ENCODE measurements at regions not wholly inside any gene's neighbourhood (a gene's known extent, or its start where the extent isn't known, plus 50 kb on each side); places are given as distances from the start of the nearest gene placed in this dataset.
"Not testable (repeated sequence)": the region's sequence is repeated elsewhere in the genome, so short reads cannot be mapped to it uniquely, and the experiment has no call there.

DNA sequence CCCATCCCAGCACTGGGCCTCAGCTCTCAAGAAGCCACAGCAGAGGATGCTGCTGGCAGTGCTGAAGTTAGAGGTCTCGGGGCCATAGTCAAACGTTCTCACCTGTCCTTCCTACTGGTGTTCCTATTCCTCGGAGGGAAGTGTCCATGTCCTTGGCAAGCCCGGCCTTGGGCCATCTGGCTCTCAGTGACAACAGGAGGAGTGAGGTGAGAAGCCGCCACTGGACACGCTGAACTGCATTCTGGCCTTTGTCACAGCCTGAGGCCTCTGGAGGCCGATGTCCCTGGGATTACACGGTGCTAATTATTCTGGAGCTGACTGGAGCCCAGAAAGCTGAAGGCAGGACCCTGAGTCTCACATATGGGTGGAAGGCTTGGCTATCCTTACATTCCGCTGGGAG lies 92.5 kb downstream of the OLFM1 start:
- no peak overlapping the region for H3K4me3 ChIP-seq (ENCODE audit: low read depth, low read length)
- TF ChIP-seq, protein P1, sequence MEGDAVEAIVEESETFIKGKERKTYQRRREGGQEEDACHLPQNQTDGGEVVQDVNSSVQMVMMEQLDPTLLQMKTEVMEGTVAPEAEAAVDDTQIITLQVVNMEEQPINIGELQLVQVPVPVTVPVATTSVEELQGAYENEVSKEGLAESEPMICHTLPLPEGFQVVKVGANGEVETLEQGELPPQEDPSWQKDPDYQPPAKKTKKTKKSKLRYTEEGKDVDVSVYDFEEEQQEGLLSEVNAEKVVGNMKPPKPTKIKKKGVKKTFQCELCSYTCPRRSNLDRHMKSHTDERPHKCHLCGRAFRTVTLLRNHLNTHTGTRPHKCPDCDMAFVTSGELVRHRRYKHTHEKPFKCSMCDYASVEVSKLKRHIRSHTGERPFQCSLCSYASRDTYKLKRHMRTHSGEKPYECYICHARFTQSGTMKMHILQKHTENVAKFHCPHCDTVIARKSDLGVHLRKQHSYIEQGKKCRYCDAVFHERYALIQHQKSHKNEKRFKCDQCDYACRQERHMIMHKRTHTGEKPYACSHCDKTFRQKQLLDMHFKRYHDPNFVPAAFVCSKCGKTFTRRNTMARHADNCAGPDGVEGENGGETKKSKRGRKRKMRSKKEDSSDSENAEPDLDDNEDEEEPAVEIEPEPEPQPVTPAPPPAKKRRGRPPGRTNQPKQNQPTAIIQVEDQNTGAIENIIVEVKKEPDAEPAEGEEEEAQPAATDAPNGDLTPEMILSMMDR (IDR thresholded peaks at IDR 0.05; ENCODE audit: insufficient read depth, low read depth, low read length): no peak
- DNase-seq (ENCODE audit: low read depth): no peak

DNA sequence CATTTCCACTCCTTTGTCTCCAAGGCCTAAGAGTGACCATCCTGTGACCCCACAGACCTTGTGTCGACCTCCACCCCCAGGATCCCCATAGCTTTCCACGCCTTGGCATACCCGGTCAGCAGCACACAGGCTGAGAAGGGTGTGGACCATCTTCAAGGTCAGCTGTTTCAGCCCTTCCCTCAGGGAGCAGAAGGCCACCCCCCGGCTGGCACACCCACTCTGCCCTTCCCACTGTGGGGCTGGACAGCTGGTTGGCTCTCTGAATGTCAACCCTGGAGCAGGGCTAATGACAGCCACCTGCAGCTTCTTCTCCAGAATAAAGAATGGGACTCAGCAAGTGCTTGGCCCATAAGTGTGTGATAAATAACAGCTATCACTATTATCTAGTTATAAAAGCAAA lies 93.1 kb downstream of the OLFM1 start:
- DNase-seq (ENCODE audit: low read depth): no peak
- H3K4me3 ChIP-seq (ENCODE audit: low read depth, low read length): no peak overlapping the region
- TF ChIP-seq, protein P1 (IDR thresholded peaks at IDR 0.05; ENCODE audit: insufficient read depth, low read depth, low read length): no peak

DNA sequence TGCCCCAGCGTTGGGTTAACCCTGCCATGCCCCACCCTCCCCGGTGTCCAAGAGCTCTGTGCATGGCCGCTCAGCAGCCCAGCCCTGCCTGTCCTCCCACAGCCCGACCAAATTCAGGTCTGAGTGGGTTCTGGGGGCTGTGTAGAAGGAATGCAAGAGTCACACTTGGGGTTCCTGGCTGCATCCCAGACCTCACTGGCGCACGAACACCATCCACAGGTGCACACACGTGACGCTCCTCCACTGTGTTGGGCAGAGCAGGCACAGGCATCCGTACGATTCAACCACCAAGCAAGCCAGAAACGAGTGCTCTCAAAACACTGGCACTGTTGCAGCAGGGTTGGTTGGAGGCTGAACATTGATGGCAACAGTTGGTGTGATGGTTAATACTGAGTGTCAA lies 93.9 kb downstream of the OLFM1 start:
- no peak overlapping the region for H3K4me3 ChIP-seq (ENCODE audit: low read depth, low read length)
- no peak for DNase-seq (ENCODE audit: low read depth)

DNA sequence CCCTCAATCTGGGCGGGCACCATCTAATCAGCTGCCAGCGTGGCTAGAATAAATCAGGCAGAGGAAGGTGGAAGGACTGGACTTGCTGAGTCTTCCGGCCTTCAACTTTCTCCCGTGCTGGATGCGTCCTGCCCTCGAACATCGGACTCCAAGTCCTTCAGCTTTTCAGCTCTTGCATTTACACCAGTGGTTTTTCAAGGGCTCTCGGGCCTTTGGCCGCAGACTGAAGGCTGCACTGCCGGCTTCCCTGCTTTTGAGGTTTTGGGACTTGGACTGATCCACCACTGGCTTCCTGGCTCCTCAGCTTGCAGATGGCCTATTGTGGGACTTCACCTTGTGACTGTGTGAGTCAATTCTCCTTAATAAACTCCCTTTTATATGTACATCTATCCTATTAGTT lies 94.4 kb downstream of the OLFM1 start:
- not testable (repeated sequence) for DNase-seq (ENCODE audit: low read depth); H3K4me3 ChIP-seq (ENCODE audit: low read depth, low read length)

More for the DNA sequence above, 93.9 kb downstream of the OLFM1 start:
- TF ChIP-seq, protein P1 (IDR thresholded peaks at IDR 0.05; ENCODE audit: insufficient read depth, low read depth, low read length): no peak

DNA sequence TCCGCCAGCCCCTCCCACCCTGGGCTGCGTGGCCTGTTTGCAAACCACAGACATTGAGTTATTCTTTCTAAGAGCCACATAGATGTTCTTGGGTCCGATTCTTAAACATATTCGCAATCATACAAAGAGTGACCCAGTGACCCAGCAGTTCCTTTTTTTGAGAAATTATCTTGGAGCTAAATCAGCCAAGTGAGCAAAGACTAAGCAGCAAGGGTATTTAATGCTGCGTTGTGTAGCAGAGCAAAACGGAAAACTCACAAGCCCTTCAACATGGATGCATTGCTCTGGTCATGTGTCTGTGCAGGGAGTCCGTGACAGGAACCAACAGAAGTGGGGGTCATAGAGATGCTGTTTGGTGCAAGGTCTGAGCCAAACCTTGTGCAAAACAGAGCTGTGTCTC lies 95.6 kb downstream of the OLFM1 start:
- TF ChIP-seq, protein P1 (IDR thresholded peaks at IDR 0.05; ENCODE audit: insufficient read depth, low read depth, low read length): no peak
- DNase-seq (ENCODE audit: low read depth): no peak

DNA sequence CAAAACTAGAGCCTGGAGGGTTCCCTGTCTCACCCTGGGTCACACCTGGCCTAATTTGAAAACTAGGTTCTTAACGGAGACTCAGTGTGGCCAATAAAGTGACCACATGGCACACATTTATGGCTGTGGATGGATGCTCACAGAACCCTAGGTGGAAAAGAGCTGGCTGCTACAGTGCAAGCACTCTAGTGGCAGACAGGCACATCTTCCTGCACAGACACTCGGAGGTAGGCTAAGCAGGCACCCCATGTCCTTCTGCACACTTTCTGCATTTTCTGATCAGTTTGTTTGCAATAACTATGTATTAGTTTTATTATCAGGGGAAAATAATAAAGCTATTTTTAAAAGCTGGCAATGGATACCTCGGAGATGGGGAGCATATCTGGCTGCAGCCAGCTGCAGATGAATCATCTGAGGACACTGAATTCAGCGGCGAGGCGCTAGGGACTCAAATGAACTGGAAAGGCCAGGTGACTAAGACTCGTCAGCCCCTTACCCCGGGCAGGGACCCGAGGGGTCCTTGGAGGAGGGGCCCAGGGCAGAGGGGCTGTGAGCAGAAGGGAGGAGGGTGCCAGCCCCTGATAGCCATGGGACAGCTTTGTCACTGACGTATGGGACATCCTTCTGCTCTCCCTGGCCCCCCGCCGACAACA lies 96.2 kb downstream of the OLFM1 start:
- TF ChIP-seq, protein P1 (IDR thresholded peaks at IDR 0.05; ENCODE audit: insufficient read depth, low read depth, low read length): no peak
- no peak overlapping the region for H3K4me3 ChIP-seq (ENCODE audit: low read depth, low read length)
- no peak for DNase-seq (ENCODE audit: low read depth)

More for the DNA sequence above, 95.6 kb downstream of the OLFM1 start:
- no peak overlapping the region for H3K4me3 ChIP-seq (ENCODE audit: low read depth, low read length)

DNA sequence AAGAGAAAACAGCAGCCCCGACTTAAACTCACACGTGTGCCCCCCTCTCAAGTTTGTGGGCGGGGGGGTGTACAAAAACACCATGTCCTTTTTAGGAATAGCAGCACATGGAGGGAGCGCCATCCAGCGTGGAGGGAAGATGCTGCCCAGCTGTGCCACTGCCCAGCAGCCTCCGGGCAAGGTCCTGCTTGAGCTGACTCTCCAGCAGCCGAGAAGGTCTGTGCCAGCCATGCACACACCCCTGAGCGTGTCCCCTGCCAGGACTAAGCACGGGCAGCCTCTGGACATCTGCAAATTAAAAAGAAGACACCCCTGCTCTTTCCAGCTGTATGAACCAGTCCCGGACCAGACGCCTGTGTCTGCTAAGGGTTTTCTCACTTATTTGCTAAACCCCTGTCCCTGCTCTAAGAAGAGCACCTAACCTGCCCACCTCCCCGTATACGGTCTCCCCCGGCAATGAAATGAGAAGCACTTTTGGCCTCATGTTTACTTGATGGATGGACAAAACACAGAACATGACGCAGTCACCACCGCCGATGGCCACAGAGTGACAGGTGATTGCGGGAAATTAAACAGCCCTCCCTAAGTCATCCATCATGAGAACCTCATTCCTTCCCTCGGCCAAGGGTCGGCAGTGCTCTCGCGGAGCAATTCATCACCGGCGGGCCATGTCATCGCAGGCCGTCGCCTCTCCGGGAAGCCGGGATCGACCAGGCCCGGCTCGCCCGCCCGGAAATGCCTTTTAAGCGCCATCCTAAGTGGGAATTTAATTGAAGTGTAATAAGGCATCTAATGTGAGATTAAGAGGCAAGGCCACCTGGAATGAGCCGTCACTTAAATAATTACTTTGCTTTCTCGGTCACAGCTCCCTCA lies 96.9 kb downstream of the OLFM1 start:
- TF ChIP-seq, protein P1 (IDR thresholded peaks at IDR 0.05; ENCODE audit: insufficient read depth, low read depth, low read length): no peak
- no peak overlapping the region for H3K4me3 ChIP-seq (ENCODE audit: low read depth, low read length)
- DNase-seq (ENCODE audit: low read depth): no peak
